ENCODE measurements at regions not wholly inside any gene's neighbourhood (a gene's known extent, or its start where the extent isn't known, plus 50 kb on each side); places are given as distances from the start of the nearest gene placed in this dataset.

- no peak for TF ChIP-seq ZBTB4 (CRISPR knock-in tag; IDR thresholded peaks at IDR 0.05; ENCODE audit: borderline replicate concordance)
- no peak for TF ChIP-seq PITX1 (CRISPR knock-in tag; IDR thresholded peaks at IDR 0.05)
- no peak for TF ChIP-seq NR1H2 (CRISPR knock-in tag; IDR thresholded peaks at IDR 0.05; ENCODE audit: borderline replicate concordance, low read depth)
Observed at GRCh38 chr2:76437564-76437963, 726.8 kb upstream of the GCFC2 start (continued).

GRCh38 chr2:76429374-76429773 is 718.7 kb upstream of the GCFC2 start:
- ChIA-PET CTCF (ENCODE audit: low intra/inter-chr PET ratio, low total read pairs) (no interaction called here), POLR2A (no interaction called here)
- in situ Hi-C loops (cut with HindIII; ENCODE audit: extremely low pct_ligation_motif_present, low pct_unique_long_range_greater_than_20kb) = no loop called here
- no peaks in the 10 kb centered on the region for H3K36me3 ChIP-seq (replicated peaks in 1 of 2; ENCODE audit: control insufficient read depth in 1 of 2, insufficient read depth in 2 of 2, low read length in 2 of 2)
- H4K20me1 ChIP-seq (ENCODE audit: insufficient read depth, low read length) = no peaks in the 10 kb centered on the region
- H3K27me3 ChIP-seq (ENCODE audit: control insufficient read depth in 1 of 2, insufficient read depth in 2 of 2, low read length in 2 of 2) = no peaks in the 10 kb centered on the region
- intact Hi-C loops (cut with micrococcal nuclease; ENCODE audit: unreplicated experiment) = no loop called here
- no peaks in the 10 kb centered on the region for H3K4me1 ChIP-seq (ENCODE audit: insufficient read depth, low read length)
- H3K27ac ChIP-seq (ENCODE audit: extremely low read length, insufficient read depth, low read length) = no peak overlapping the region
- H3K4me3 ChIP-seq (replicated peaks in 1 of 3; ENCODE audit: insufficient read depth in 1 of 3, low read depth in 2 of 3, low read length in 3 of 3) = no peak overlapping the region
- no TSS peak for BruUV-seq (replicated peaks)
- no peak overlapping the region for H3K4me2 ChIP-seq (ENCODE audit: low read depth, low read length)
- H3K9ac ChIP-seq (ENCODE audit: insufficient read depth, low read depth, low read length) = no peak overlapping the region
- WGBS (ENCODE audit: low lambda C conversion rate) = 5% methylated on average over 2 of the region's 2 CpGs
- no peak for ATAC-seq
- no peak for FAIRE-seq
- no peaks in the 10 kb centered on the region for H3K9me3 ChIP-seq (ENCODE audit: low read length)
- no peaks in the 10 kb centered on the region for H3K79me2 ChIP-seq (ENCODE audit: insufficient read depth, low read length)
- H2AFZ ChIP-seq (ENCODE audit: low read length) = no peak overlapping the region
- no peak for DNase-seq (ENCODE audit: low spot score)
- TF ChIP-seq ZNF556 (CRISPR knock-in tag; IDR thresholded peaks at IDR 0.05; ENCODE audit: borderline replicate concordance) (no peak), ZBTB40 (IDR thresholded peaks at IDR 0.05) (no peak), ZBTB40 (CRISPR knock-in tag; IDR thresholded peaks at IDR 0.05) (no peak), SRY (CRISPR knock-in tag; IDR thresholded peaks at IDR 0.05) (no peak), POLR2AphosphoS2 (IDR thresholded peaks at IDR 0.05; ENCODE audit: low read depth, low read length) (no peak), MTF1 (CRISPR knock-in tag; IDR thresholded peaks at IDR 0.05) (no peak), KAT2B (IDR thresholded peaks at IDR 0.05; ENCODE audit: borderline replicate concordance, low read depth, low read length) (no peak)
- TF ChIP-seq, protein P1, sequence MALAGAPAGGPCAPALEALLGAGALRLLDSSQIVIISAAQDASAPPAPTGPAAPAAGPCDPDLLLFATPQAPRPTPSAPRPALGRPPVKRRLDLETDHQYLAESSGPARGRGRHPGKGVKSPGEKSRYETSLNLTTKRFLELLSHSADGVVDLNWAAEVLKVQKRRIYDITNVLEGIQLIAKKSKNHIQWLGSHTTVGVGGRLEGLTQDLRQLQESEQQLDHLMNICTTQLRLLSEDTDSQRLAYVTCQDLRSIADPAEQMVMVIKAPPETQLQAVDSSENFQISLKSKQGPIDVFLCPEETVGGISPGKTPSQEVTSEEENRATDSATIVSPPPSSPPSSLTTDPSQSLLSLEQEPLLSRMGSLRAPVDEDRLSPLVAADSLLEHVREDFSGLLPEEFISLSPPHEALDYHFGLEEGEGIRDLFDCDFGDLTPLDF (CRISPR knock-in tag; IDR thresholded peaks at IDR 0.05) = no peak
